Neural cell (in vitro differentiated cells): ENCODE measurements at regions not wholly inside any gene's neighbourhood (a gene's known extent, or its start where the extent isn't known, plus 50 kb on each side); places are given as distances from the start of the nearest gene placed in this dataset.
"Not testable (repeated sequence)": the region's sequence is repeated elsewhere in the genome, so short reads cannot be mapped to it uniquely, and the experiment has no call there.

Experiments
- CTCF ChIP-seq: fragments of 450-650 bp; IDR thresholded peaks from 2 replicates; pipeline ENCODE4 v1.5.1; 2014; ENCODE audit warnings: antibody characterized with exemption, mild to moderate bottlenecking, moderate library complexity; ENCODE audit not compliant: poor library complexity, severe bottlenecking
- EP300 ChIP-seq: fragments of 450-650 bp; conservative IDR thresholded peaks from 2 replicates; pipeline ENCODE4 v1.6.1; 2014; ENCODE audit warnings: antibody characterized with exemption, mild to moderate bottlenecking, moderate library complexity; ENCODE audit not compliant: poor library complexity, severe bottlenecking
- POLR2AphosphoS5 ChIP-seq: IDR thresholded peaks from 2 replicates; pipeline ENCODE4 v1.6.1; 2012
- RAD21 ChIP-seq: fragments of 450-650 bp; conservative IDR thresholded peaks from 2 replicates; pipeline ENCODE4 v1.6.1; 2014; ENCODE audit warnings: antibody characterized with exemption, mild to moderate bottlenecking, moderate library complexity
- REST ChIP-seq: IDR thresholded peaks from 2 replicates; pipeline ENCODE4 v1.6.1; 2012; ENCODE audit warnings: borderline replicate concordance
- TAF1 ChIP-seq: IDR thresholded peaks from 2 replicates; pipeline ENCODE4 v1.6.1; 2012; ENCODE audit warnings: low read depth

GRCh38 chr2:175777337-175777736, 224.7 kb downstream of the LNPK start:
- TF ChIP-seq CTCF, EP300, RAD21, REST, TAF1, POLR2AphosphoS5: not testable (repeated sequence)
